IgD-negative memory B cell (primary cell): ENCODE measurements at regions not wholly inside any gene's neighbourhood (a gene's known extent, or its start where the extent isn't known, plus 50 kb on each side); places are given as distances from the start of the nearest gene placed in this dataset.

Source experiments
- H3K27ac Mint-ChIP-seq, 3 donors: one replicate each; pipeline ENCODE4 v1.8.0; 2020 to 2022; ENCODE audit warnings: mild to moderate bottlenecking in 3 of 3, mixed read lengths in 3 of 3, moderate library complexity in 1 of 3
- H3K27me3 Mint-ChIP-seq: one replicate; pipeline ENCODE4 v1.8.0; 2021; ENCODE audit warnings: mixed read lengths
- H3K36me3 Mint-ChIP-seq: one replicate; pipeline ENCODE4 v1.8.0; 2020; ENCODE audit warnings: mild to moderate bottlenecking, mixed read lengths
- H3K4me1 Mint-ChIP-seq, 3 donors: one replicate each; pipeline ENCODE4 v1.8.0; 2020 to 2022; ENCODE audit warnings: mixed read lengths in 3 of 3, mild to moderate bottlenecking in 1 of 3
- H3K4me3 Mint-ChIP-seq, 4 donors: one replicate each; pipeline ENCODE4 v1.8.0; 2020 to 2022; ENCODE audit warnings: mild to moderate bottlenecking in 4 of 4, mixed read lengths in 4 of 4, moderate library complexity in 3 of 4
- H3K9me3 Mint-ChIP-seq, 3 donors: one replicate each; pipeline ENCODE4 v1.8.0; 2020 to 2021; ENCODE audit warnings: mixed read lengths in 3 of 3, mild to moderate bottlenecking in 1 of 3

- H3K9me3 Mint-ChIP-seq, result peaks cover 0 to 1% (median 0%) of the 10 kb centered on the region in 3 donors
- no peak overlapping the region for H3K27ac Mint-ChIP-seq
- H3K36me3 Mint-ChIP-seq, result no peaks in the 10 kb centered on the region
- H3K4me1 Mint-ChIP-seq, result no peaks in the 10 kb centered on the region
- H3K4me3 Mint-ChIP-seq, result no peak overlapping the region
- H3K27me3 Mint-ChIP-seq, result no peaks in the 10 kb centered on the region
Observed at GRCh38 chr15:97747342-97747741, 213.2 kb upstream of the ARRDC4 start.

GRCh38 chr15:97748576-97748975 lies 211.9 kb upstream of the ARRDC4 start:
- Mint-ChIP-seq H3K4me1 (no peaks in the 10 kb centered on the region), H3K9me3 (no peaks in the 10 kb centered on the region), H3K36me3 (no peaks in the 10 kb centered on the region), H3K27me3 (no peaks in the 10 kb centered on the region), H3K27ac (no peak overlapping the region), H3K4me3 (no peak overlapping the region)

- no peaks in the 10 kb centered on the region for H3K36me3 Mint-ChIP-seq
Observed at GRCh38 chr15:97750060-97750459, 210.4 kb upstream of the ARRDC4 start.

GRCh38 chr15:97755726-97756125 lies 204.8 kb upstream of the ARRDC4 start:
- H3K4me1 Mint-ChIP-seq, result no peaks in the 10 kb centered on the region

More at GRCh38 chr15:97750060-97750459, 210.4 kb upstream of the ARRDC4 start:
- Mint-ChIP-seq H3K4me3 (no peak overlapping the region), H3K27me3 (no peaks in the 10 kb centered on the region), H3K27ac (no peak overlapping the region), H3K9me3 (no peaks in the 10 kb centered on the region), H3K4me1 (no peaks in the 10 kb centered on the region)

GRCh38 chr15:97759363-97759762 lies 201.1 kb upstream of the ARRDC4 start:
- H3K4me3 Mint-ChIP-seq, result no peak overlapping the region
- H3K27ac Mint-ChIP-seq, result no peak overlapping the region
- no peaks in the 10 kb centered on the region for H3K36me3 Mint-ChIP-seq
- no peaks in the 10 kb centered on the region for H3K9me3 Mint-ChIP-seq
- no peaks in the 10 kb centered on the region for H3K4me1 Mint-ChIP-seq
- no peaks in the 10 kb centered on the region for H3K27me3 Mint-ChIP-seq

More at GRCh38 chr15:97755726-97756125, 204.8 kb upstream of the ARRDC4 start:
- Mint-ChIP-seq H3K36me3 (no peaks in the 10 kb centered on the region), H3K4me3 (no peak overlapping the region), H3K27me3 (no peaks in the 10 kb centered on the region), H3K9me3 (no peaks in the 10 kb centered on the region), H3K27ac (no peak overlapping the region)

GRCh38 chr15:97761110-97761509 lies 199.4 kb upstream of the ARRDC4 start:
- no peaks in the 10 kb centered on the region for H3K4me1 Mint-ChIP-seq
- H3K27ac Mint-ChIP-seq, result no peak overlapping the region
- no peaks in the 10 kb centered on the region for H3K27me3 Mint-ChIP-seq
- no peak overlapping the region for H3K4me3 Mint-ChIP-seq
- peaks cover 0 to under 1% (median under 1%) of the 10 kb centered on the region in 3 donors for H3K9me3 Mint-ChIP-seq
- no peaks in the 10 kb centered on the region for H3K36me3 Mint-ChIP-seq

- Mint-ChIP-seq H3K36me3 (no peaks in the 10 kb centered on the region), H3K27ac (no peak overlapping the region), H3K4me1 (peaks cover 0 to 1% (median 0%) of the 10 kb centered on the region in 3 donors), H3K4me3 (no peak overlapping the region), H3K27me3 (no peaks in the 10 kb centered on the region), H3K9me3 (peaks cover 0 to 4% (median 3%) of the 10 kb centered on the region in 3 donors)
Observed at GRCh38 chr15:97783240-97783639, 177.3 kb upstream of the ARRDC4 start.

GRCh38 chr15:97786741-97787140 lies 173.8 kb upstream of the ARRDC4 start:
- Mint-ChIP-seq H3K27me3 (no peaks in the 10 kb centered on the region), H3K9me3 (peaks cover 4 to 5% (median 4%) of the 10 kb centered on the region in 3 donors), H3K27ac (no peak overlapping the region), H3K4me1 (no peaks in the 10 kb centered on the region), H3K36me3 (no peaks in the 10 kb centered on the region), H3K4me3 (no peak overlapping the region)

GRCh38 chr15:97790180-97790579 lies 170.3 kb upstream of the ARRDC4 start:
- no peak overlapping the region for H3K27ac Mint-ChIP-seq
- H3K9me3 Mint-ChIP-seq, result peaks cover 4 to 6% (median 5%) of the 10 kb centered on the region in 3 donors
- no peaks in the 10 kb centered on the region for H3K4me1 Mint-ChIP-seq
- no peak overlapping the region for H3K4me3 Mint-ChIP-seq
- H3K36me3 Mint-ChIP-seq, result no peaks in the 10 kb centered on the region
- peaks cover 2% of the 10 kb centered on the region for H3K27me3 Mint-ChIP-seq

GRCh38 chr15:97791824-97792792 lies 168.4 kb upstream of the ARRDC4 start:
- H3K4me3 Mint-ChIP-seq, result no peak overlapping the region
- H3K27ac Mint-ChIP-seq, result no peak overlapping the region
- no peaks in the 10 kb centered on the region for H3K36me3 Mint-ChIP-seq
- no peaks in the 10 kb centered on the region for H3K4me1 Mint-ChIP-seq
- H3K9me3 Mint-ChIP-seq, result peaks cover 4 to 6% (median 5%) of the 10 kb centered on the region in 3 donors
- peaks cover 2% of the 10 kb centered on the region for H3K27me3 Mint-ChIP-seq

- peaks cover 0 to 4% (median 3%) of the 10 kb centered on the region in 3 donors for H3K9me3 Mint-ChIP-seq
- H3K27me3 Mint-ChIP-seq, result no peaks in the 10 kb centered on the region
- H3K27ac Mint-ChIP-seq, result no peak overlapping the region
- H3K36me3 Mint-ChIP-seq, result no peaks in the 10 kb centered on the region
- H3K4me3 Mint-ChIP-seq, result no peak overlapping the region
- no peaks in the 10 kb centered on the region for H3K4me1 Mint-ChIP-seq
Observed at GRCh38 chr15:97804950-97805349, 155.6 kb upstream of the ARRDC4 start.

GRCh38 chr15:97806766-97807165 lies 153.7 kb upstream of the ARRDC4 start:
- Mint-ChIP-seq H3K4me1 (no peaks in the 10 kb centered on the region), H3K27me3 (no peaks in the 10 kb centered on the region), H3K4me3 (no peak overlapping the region), H3K27ac (no peak overlapping the region), H3K36me3 (no peaks in the 10 kb centered on the region), H3K9me3 (peaks cover 0 to 6% (median 3%) of the 10 kb centered on the region in 3 donors)

GRCh38 chr15:97815835-97816234 lies 144.7 kb upstream of the ARRDC4 start:
- H3K36me3 Mint-ChIP-seq, result no peaks in the 10 kb centered on the region
- H3K9me3 Mint-ChIP-seq, result peaks cover 0 to 5% (median 3%) of the 10 kb centered on the region in 3 donors
- no peaks in the 10 kb centered on the region for H3K27me3 Mint-ChIP-seq
- H3K27ac Mint-ChIP-seq, result no peak overlapping the region
- H3K4me3 Mint-ChIP-seq, result no peak overlapping the region
- H3K4me1 Mint-ChIP-seq, result no peaks in the 10 kb centered on the region

GRCh38 chr15:97817276-97817890 lies 143.1 kb upstream of the ARRDC4 start:
- peaks cover 0 to 6% (median 3%) of the 10 kb centered on the region in 3 donors for H3K9me3 Mint-ChIP-seq
- H3K36me3 Mint-ChIP-seq, result no peaks in the 10 kb centered on the region
- no peak overlapping the region for H3K27ac Mint-ChIP-seq
- H3K4me3 Mint-ChIP-seq, result no peak overlapping the region
- no peaks in the 10 kb centered on the region for H3K4me1 Mint-ChIP-seq
- no peaks in the 10 kb centered on the region for H3K27me3 Mint-ChIP-seq

GRCh38 chr15:97836003-97836402 lies 124.5 kb upstream of the ARRDC4 start:
- Mint-ChIP-seq H3K27me3 (no peaks in the 10 kb centered on the region), H3K27ac (no peak overlapping the region), H3K4me1 (no peaks in the 10 kb centered on the region), H3K4me3 (no peak overlapping the region), H3K36me3 (no peaks in the 10 kb centered on the region), H3K9me3 (peaks cover 10 to 23% (median 15%) of the 10 kb centered on the region in 3 donors)
